ENCODE measurements at regions not wholly inside any gene's neighbourhood (a gene's known extent, or its start where the extent isn't known, plus 50 kb on each side); places are given as distances from the start of the nearest gene placed in this dataset.

DNA sequence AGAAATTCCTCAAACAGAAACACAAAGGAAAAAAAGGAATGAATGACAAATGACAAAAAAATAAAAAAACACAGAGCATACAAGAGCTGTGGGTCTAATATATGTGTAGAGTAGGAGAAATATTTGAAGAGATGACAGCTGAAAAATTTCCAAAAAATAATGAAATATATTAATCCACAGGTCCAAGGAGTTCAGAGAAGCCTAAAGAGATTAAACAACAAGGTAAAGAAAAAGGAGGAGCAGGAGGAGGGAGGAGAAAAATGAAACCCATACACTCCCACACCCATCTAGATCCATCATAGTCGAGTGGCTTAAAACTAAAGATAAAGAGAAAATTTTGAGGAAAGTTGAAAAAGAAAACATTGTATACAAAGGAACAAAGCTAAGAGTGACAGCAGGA, 182.4 kb upstream of the MAP3K1 start:
- TF ChIP-seq CTCF (conservative IDR thresholded peaks at IDR 0.05 in 1 of 2, IDR thresholded peaks at IDR 0.05 in 1 of 2; ENCODE audit: extremely low read depth in 1 of 2, insufficient read depth in 1 of 2, low read depth in 1 of 2, low read length in 2 of 2) (no peak), EZH2 (IDR thresholded peaks at IDR 0.05; ENCODE audit: borderline replicate concordance, low read length) (no peak)

Measured in mammary epithelial cell (primary cell).